ENCODE measurements at regions not wholly inside any gene's neighbourhood (a gene's known extent, or its start where the extent isn't known, plus 50 kb on each side); places are given as distances from the start of the nearest gene placed in this dataset.
"Not testable (repeated sequence)": the region's sequence is repeated elsewhere in the genome, so short reads cannot be mapped to it uniquely, and the experiment has no call there.

GRCh38 chr4:66837279-66837922, 707.9 kb downstream of the CENPC start:
- no peak overlapping the region for H3K4me3 Mint-ChIP-seq
- H3K4me1 Mint-ChIP-seq: no peaks in the 10 kb centered on the region
- no peak for DNase-seq
- ChIA-PET CTCF (no interaction called here), POLR2A (no interaction called here)
- peaks cover 2% of the 10 kb centered on the region for H3K9me3 Mint-ChIP-seq
- no peak overlapping the region for H3K27ac Mint-ChIP-seq
- H3K27me3 Mint-ChIP-seq: no peaks in the 10 kb centered on the region
- H3K36me3 Mint-ChIP-seq (ENCODE audit: low read depth): no peaks in the 10 kb centered on the region

- H3K4me1 Mint-ChIP-seq: no peaks in the 10 kb centered on the region
- CTCF ChIA-PET: no interaction called here
- POLR2A ChIA-PET: no interaction called here
- H3K9me3 Mint-ChIP-seq: no peaks in the 10 kb centered on the region
- no peaks in the 10 kb centered on the region for H3K36me3 Mint-ChIP-seq (ENCODE audit: low read depth)
- no peak for DNase-seq
- H3K4me3 Mint-ChIP-seq: no peak overlapping the region
- H3K27ac Mint-ChIP-seq: no peak overlapping the region
- no peaks in the 10 kb centered on the region for H3K27me3 Mint-ChIP-seq
These were observed 716.0 kb downstream of the CENPC start for GRCh38 chr4:66829310-66829709.

DNA sequence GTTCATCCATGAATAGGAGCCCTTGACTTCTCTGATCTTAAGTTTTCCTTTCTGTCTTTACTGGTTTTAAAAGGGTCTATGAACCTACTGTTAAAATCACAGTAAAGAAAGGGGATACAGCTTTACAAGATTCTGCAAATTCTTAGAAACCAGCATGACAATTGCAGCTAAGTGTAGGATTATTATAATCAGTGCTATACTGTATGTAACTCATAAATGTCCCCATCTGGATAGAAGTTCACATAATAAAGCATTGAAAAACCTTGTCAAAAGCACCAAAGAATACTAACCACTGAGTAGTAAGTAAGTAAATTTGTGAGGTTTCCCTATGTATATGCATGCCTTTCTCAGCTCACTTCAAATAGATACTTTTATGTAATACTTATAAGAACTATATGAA, 724.6 kb downstream of the CENPC start:
- Mint-ChIP-seq H3K4me1 (no peaks in the 10 kb centered on the region), H3K27ac (no peak overlapping the region), H3K27me3 (no peaks in the 10 kb centered on the region), H3K4me3 (no peak overlapping the region), H3K9me3 (no peaks in the 10 kb centered on the region), H3K36me3 (ENCODE audit: low read depth) (no peaks in the 10 kb centered on the region)
- CTCF ChIA-PET: no interaction called here
- no peak for DNase-seq
- POLR2A ChIA-PET: no interaction called here

DNA sequence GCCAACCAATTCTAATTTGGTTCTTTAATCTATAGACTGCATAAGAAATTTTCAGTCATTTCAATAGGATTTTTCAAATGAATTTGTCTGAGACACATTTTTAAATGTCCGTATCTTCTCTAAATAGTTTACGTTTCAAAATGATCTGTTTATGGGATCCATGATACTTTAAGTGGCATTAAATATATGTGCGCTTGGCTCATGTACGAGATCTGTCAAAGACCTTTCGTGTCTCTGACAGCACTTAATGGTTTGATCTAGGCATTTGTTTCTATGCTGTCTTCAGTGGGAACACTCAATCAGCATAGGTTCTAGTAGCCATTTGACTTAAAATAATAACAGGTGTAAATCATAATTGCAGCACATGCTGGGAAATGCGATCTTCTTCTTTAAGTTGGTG, 731.0 kb downstream of the CENPC start:
- H3K27me3 Mint-ChIP-seq: no peaks in the 10 kb centered on the region
- POLR2A ChIA-PET: no interaction called here
- no peak overlapping the region for H3K4me3 Mint-ChIP-seq
- no peak overlapping the region for H3K27ac Mint-ChIP-seq
- DNase-seq: no peak
- no peaks in the 10 kb centered on the region for H3K36me3 Mint-ChIP-seq (ENCODE audit: low read depth)
- no peaks in the 10 kb centered on the region for H3K9me3 Mint-ChIP-seq
- CTCF ChIA-PET: no interaction called here
- H3K4me1 Mint-ChIP-seq: no peaks in the 10 kb centered on the region

GRCh38 chr4:66805582-66805981, 739.7 kb downstream of the CENPC start:
- no peaks in the 10 kb centered on the region for H3K4me1 Mint-ChIP-seq
- POLR2A ChIA-PET: no interaction called here
- H3K36me3 Mint-ChIP-seq (ENCODE audit: low read depth): no peaks in the 10 kb centered on the region
- H3K27me3 Mint-ChIP-seq: no peaks in the 10 kb centered on the region
- no peak overlapping the region for H3K27ac Mint-ChIP-seq
- no peak for DNase-seq
- CTCF ChIA-PET: no interaction called here
- H3K4me3 Mint-ChIP-seq: no peak overlapping the region
- H3K9me3 Mint-ChIP-seq: peaks cover 5% of the 10 kb centered on the region

- Mint-ChIP-seq H3K9me3 (peaks cover 5% of the 10 kb centered on the region), H3K4me3 (no peak overlapping the region), H3K27ac (no peak overlapping the region), H3K27me3 (no peaks in the 10 kb centered on the region), H3K36me3 (ENCODE audit: low read depth) (no peaks in the 10 kb centered on the region), H3K4me1 (no peaks in the 10 kb centered on the region)
- CTCF ChIA-PET: no interaction called here
- DNase-seq: no peak
- POLR2A ChIA-PET: no interaction called here
These were observed 740.3 kb downstream of the CENPC start for GRCh38 chr4:66804979-66805378.

GRCh38 chr4:66797608-66798007, 747.7 kb downstream of the CENPC start:
- H3K4me1 Mint-ChIP-seq: no peaks in the 10 kb centered on the region
- DNase-seq: no peak
- POLR2A ChIA-PET: no interaction called here
- no peak overlapping the region for H3K27ac Mint-ChIP-seq
- H3K36me3 Mint-ChIP-seq (ENCODE audit: low read depth): no peaks in the 10 kb centered on the region
- no peak overlapping the region for H3K4me3 Mint-ChIP-seq
- peaks cover 4% of the 10 kb centered on the region for H3K9me3 Mint-ChIP-seq
- no peaks in the 10 kb centered on the region for H3K27me3 Mint-ChIP-seq
- CTCF ChIA-PET: no interaction called here

GRCh38 chr4:66795724-66796123, 749.6 kb downstream of the CENPC start:
- ChIA-PET CTCF (no interaction called here), POLR2A (no interaction called here)
- Mint-ChIP-seq H3K4me1 (no peaks in the 10 kb centered on the region), H3K27ac (no peak overlapping the region), H3K9me3 (no peaks in the 10 kb centered on the region), H3K4me3 (no peak overlapping the region), H3K27me3 (no peaks in the 10 kb centered on the region), H3K36me3 (ENCODE audit: low read depth) (no peaks in the 10 kb centered on the region)
- DNase-seq: no peak

DNA sequence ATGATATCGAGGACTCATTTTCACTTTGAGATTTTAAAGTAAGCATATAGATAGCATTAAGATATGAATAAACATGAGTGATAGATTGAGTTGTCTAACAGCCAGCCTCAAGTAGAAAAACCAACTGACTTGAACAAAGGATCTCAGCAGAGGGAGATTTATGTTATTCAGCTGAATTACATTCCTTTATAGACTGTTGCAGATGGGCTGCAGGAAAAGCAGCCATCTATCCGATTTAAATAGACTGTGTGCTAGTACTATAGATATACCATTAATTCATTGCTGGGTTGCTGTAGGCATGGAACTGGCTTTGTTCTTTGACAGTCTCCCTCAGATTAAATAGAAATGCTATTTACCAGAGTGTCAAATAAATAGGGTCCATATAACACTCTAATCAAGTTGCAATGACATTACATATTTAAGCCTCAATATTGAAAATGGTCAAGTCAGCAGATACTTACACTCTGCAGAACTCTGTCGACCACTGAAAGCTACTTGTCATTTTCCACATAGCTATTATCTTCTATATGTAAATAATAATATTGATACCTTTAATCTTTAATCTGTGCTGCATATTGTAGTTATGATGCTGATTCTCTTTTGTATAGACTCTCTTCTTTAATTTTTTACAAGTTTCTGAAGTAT, 750.8 kb downstream of the CENPC start:
- ChIA-PET POLR2A (no interaction called here), CTCF (no interaction called here)
- Mint-ChIP-seq H3K27me3 (no peaks in the 10 kb centered on the region), H3K4me3 (no peak overlapping the region), H3K9me3 (no peaks in the 10 kb centered on the region), H3K4me1 (no peaks in the 10 kb centered on the region), H3K27ac (no peak overlapping the region), H3K36me3 (ENCODE audit: low read depth) (no peaks in the 10 kb centered on the region)
- no peak for DNase-seq

DNA sequence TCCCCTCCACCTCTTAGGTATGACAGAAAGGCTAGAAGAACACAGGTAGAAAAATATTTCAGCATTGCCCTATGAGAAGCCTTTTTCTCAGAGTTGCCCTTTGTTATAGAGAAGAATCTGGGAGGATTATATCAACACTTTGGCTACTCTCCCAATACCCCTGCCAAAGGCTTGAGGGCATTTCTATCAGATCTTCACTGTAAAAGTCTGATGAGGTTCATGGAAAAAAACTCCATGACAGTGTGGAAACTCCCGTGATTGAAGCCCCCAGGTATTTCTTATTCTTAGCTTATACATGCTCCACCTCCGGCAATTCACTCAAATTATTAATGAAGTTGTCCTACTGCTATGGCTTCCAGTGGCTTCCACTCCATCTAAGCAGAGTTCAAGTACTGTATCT, 753.6 kb downstream of the CENPC start:
- no peaks in the 10 kb centered on the region for H3K9me3 Mint-ChIP-seq
- no peak for DNase-seq
- H3K4me1 Mint-ChIP-seq: no peaks in the 10 kb centered on the region
- no peaks in the 10 kb centered on the region for H3K27me3 Mint-ChIP-seq
- H3K27ac Mint-ChIP-seq: no peak overlapping the region
- H3K4me3 Mint-ChIP-seq: no peak overlapping the region
- H3K36me3 Mint-ChIP-seq (ENCODE audit: low read depth): no peaks in the 10 kb centered on the region
- CTCF ChIA-PET: no interaction called here
- POLR2A ChIA-PET: no interaction called here

- Mint-ChIP-seq H3K27ac (no peak overlapping the region), H3K27me3 (no peaks in the 10 kb centered on the region), H3K36me3 (ENCODE audit: low read depth) (no peaks in the 10 kb centered on the region), H3K4me3 (no peak overlapping the region), H3K4me1 (no peaks in the 10 kb centered on the region), H3K9me3 (peaks cover 4% of the 10 kb centered on the region)
- no peak for DNase-seq
- POLR2A ChIA-PET: no interaction called here
- CTCF ChIA-PET: no interaction called here
These were observed 759.8 kb downstream of the CENPC start for GRCh38 chr4:66785479-66785878.

DNA sequence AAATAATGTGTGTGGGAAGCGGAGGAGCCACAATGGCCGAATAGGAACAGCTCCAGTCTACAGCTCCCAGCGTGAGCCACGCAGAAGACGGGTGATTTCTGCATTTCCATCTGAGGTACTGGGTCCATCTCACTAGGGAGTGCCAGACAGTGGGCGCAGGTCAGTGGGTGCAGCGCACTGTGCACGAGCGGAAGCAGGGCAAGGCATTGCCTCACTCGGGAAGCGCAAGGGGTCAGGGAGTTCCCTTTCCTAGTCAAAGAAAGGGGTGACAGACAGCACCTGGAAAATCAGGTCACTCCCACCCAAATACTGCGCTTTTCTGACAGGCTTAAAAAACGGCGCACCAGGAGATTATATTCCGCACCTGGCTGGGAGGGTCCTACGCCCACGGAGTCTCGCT, 762.6 kb downstream of the CENPC start:
- H3K9me3 Mint-ChIP-seq; H3K4me3 Mint-ChIP-seq; H3K4me1 Mint-ChIP-seq; CTCF ChIA-PET; H3K36me3 Mint-ChIP-seq (ENCODE audit: low read depth); DNase-seq; POLR2A ChIA-PET; H3K27ac Mint-ChIP-seq; H3K27me3 Mint-ChIP-seq: not testable (repeated sequence)

GRCh38 chr4:66777097-66777496, 768.2 kb downstream of the CENPC start:
- no peak overlapping the region for H3K4me3 Mint-ChIP-seq
- H3K27me3 Mint-ChIP-seq: no peaks in the 10 kb centered on the region
- no peaks in the 10 kb centered on the region for H3K36me3 Mint-ChIP-seq (ENCODE audit: low read depth)
- DNase-seq: no peak
- ChIA-PET POLR2A (no interaction called here), CTCF (no interaction called here)
- peaks cover 4% of the 10 kb centered on the region for H3K9me3 Mint-ChIP-seq
- no peak overlapping the region for H3K27ac Mint-ChIP-seq
- H3K4me1 Mint-ChIP-seq: no peaks in the 10 kb centered on the region

DNA sequence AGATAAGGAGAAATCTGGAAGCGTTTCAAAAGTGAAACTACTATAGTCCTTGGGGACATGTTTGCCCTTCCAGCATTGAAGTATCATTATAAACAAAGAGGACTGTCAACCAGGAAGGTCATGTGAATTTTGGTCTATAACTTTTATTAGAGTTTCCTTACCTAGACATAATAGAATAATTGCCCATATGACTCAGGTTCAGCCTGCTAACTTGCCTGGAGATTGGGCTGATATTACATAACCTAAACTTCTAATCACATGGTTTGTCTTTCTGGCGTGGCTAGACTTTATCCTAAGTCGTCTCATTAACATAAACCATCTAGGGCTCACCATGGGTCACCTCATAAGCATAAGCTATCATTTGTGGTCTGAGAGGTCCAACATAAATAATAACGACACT, 775.9 kb downstream of the CENPC start:
- Mint-ChIP-seq H3K4me3 (no peak overlapping the region), H3K36me3 (ENCODE audit: low read depth) (no peaks in the 10 kb centered on the region), H3K9me3 (peaks cover 6% of the 10 kb centered on the region), H3K27me3 (no peaks in the 10 kb centered on the region), H3K27ac (no peak overlapping the region), H3K4me1 (no peaks in the 10 kb centered on the region)
- ChIA-PET CTCF (no interaction called here), POLR2A (no interaction called here)
- no peak for DNase-seq

Data from activated CD4-positive, alpha-beta T cell treated with anti-CD3 and anti-CD28 coated beads, Interleukin-2, amount 10 ng/mL, durations not matched to agents 7 days and 5 days (primary cell).